GM21825 (cell line): ENCODE measurements at regions not wholly inside any gene's neighbourhood (a gene's known extent, or its start where the extent isn't known, plus 50 kb on each side); places are given as distances from the start of the nearest gene placed in this dataset.
"Not testable (repeated sequence)": the region's sequence is repeated elsewhere in the genome, so short reads cannot be mapped to it uniquely, and the experiment has no call there.

Experiments used
- ATAC-seq: cut with Tn5 transposase; IDR thresholded peaks from one replicate; pipeline ENCODE4 v1.9.1; 2021; ENCODE audit warnings: mild to moderate bottlenecking, moderate library complexity; ENCODE audit not compliant: unreplicated experiment

DNA sequence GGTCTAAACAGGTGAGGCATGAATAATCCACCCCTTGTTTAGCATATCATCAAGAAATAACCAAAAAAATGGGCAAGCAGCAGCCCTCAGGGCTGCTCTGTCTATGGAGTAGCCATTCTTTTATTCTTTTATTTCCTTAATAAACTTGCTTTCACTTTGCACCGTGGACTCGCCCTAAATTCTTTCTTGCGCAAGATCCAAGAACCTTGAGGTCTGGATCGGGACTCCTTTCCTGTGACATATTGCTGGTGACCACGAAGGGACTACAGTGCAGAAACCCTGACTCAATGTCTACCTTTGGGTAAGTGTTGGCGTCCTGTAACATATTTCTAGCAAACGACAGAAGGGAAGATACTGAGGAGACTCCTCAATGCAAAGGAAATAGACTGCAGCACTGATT is 1099.2 kb downstream of the FAM181B start:
- ATAC-seq: no peak

DNA sequence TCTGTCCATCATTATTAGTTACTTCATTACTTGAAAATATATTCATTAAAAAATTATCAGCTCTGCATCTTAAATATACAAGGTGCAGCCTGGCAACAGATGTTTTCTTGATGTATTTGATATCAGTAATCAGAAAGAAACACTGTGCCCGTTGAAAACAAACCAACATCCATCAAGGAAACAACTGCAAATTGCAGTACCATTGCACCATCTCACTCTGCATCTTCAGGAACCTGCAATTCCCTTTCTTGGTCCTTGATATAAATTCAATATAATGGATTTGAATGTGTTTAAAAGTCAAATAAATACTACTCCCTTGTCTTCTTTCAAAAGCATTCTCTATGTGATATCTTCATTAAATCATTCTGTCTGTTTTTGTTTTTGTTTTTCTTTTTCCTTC is 1131.2 kb downstream of the FAM181B start:
- ATAC-seq: no peak

DNA sequence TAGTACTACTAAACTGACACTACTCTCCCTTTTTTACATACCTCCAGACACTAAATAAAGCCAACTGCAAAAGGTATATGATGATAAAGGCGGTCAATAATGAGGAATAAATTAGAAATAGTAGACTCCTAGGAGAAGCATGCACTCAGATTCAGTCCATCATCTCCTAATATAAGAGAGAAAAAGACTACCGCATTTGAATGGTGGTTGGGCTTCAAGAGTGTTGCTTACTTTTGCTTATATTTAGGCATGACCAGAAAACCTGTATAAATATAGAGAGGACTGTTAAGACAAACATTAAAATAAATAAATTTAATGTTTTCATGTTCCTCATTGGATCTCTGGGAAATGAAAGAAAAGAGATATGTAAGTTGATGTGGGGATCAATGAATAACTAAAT is 1137.0 kb downstream of the FAM181B start:
- no peak for ATAC-seq

DNA sequence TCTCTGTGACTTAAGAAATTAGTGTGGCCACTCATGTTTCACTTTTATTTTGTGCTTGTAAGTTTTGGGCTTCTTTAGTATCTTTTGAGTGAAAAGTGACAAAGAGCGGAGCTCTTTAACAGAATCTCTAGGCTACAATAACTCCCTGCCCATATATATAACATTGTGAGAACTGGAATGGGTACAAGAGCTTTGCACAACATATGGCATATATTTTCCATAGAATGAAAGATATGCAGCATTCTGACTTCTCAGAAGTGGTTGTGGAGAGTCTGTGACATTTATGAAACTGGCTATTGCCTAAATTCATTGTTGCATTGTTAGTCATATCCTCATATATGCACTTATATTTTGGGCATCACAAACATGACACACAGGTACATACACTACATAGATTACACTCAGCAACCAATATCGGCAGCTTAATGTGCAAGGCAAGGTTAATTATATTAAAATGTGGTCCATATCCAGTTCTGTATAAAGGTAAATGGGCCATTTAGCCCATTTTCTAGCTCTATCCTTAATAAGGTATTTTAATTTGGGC is 1148.2 kb downstream of the FAM181B start:
- no peak for ATAC-seq

DNA sequence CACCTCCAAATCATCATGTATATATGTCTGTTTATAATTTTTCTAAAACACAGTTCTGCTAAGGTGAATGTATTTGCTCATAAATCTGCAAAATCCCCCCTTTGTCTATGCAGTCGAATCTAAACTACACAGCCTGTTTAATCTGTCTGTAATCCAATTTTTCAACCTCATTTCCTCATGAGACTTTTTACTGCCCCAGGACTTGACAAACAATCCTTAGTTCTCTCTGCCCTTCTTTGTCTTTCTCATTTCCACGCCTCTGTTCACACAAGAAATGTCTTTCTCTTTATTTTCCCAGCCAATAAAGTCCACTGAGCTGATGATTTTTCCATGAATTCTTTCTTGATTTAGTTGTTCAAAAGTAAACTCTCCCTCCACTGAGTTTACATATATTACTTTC is 1154.3 kb downstream of the FAM181B start:
- ATAC-seq: no peak

DNA sequence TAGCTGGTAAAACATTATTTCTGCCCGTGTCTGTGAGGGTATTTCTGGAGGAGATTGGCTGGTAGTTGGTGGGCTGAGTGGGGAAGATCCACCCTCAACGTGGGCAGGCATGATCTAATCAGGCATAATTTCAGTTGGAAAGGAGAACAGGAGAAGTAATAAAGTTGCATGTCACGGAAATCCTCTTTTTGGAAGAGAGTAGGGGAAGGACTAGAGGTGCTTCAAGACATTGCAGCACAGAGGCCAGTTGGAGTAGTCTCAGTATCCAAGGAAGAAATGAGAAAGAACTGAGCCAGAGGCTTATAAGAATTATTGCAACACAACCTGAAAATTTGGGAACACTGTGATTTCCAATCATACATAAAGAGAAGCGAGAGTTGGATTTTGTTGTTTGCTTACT is 1155.1 kb downstream of the FAM181B start:
- ATAC-seq: no peak

DNA sequence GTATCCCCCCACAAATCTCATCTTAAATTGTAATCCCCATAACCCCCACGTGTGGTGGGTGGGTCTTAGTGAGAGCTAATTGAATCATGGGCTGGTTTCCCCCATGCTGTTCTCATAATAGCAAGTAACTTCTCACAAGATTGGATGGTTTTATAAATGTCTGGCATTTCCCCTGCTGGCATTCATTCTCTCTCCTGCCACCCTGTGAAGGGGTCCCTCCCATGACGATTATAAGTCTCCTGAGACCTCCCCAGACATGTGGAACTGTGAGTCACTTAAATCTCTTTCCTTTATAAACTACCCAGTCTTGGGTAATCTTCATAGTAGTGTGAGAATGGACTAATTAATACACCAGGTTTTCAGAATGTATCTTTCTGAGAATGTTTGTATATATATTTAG is 1159.4 kb downstream of the FAM181B start:
- ATAC-seq: no peak

DNA sequence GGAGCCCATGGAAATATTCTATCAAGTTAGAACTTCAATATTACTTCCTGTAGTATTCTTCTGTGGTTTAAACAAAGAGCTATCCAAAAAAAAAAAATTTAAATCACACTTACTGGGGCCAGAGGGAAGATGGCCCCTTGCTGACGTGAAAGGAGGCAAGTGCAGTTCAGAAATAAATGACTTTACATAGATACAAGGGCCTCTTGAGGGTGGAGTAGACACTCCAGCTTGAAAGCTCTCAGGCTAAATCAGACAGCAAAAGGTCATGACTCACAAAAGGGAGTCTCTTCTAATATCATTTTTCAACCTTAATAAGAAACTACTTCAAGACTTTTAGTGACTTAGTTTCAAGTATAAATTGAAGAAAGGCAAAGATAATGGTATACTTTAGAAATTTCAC is 1160.3 kb downstream of the FAM181B start:
- no peak for ATAC-seq

DNA sequence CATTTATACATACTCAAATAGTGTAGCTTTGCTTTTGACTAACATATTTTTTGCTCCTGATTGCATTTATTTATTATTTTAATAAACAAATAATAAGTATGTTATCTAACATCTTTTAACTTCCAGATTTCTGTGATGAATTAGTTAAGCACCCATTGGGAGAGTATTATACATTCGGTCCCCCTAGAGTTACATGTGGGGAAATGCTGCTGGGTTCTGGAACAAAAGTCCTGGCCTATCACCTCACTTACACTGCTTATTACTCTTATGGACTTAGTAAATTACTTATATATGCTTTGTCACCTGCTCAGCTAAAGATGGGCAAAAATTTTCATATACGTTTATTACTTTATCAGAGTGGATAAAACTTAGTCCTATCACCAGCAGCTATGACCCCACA is 1163.0 kb downstream of the FAM181B start:
- ATAC-seq: no peak

DNA sequence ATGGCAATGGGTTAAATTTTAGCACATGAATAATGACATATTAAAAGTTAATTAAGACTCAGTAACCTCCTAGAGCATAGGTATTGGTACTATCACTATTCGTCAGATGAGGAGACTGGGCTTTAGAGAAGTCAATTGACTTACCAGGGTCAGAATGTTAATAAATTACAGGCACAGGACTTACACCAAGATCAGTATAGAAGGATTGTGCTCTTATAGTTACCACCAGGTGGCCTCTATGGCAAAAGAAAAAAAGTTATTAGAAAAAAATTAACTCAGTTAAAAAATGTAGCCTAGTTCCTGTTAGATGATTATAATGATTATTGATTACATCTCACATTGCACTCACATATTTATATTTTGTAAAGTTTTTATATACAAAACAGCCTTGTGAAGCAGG is 1163.7 kb downstream of the FAM181B start:
- ATAC-seq: no peak

DNA sequence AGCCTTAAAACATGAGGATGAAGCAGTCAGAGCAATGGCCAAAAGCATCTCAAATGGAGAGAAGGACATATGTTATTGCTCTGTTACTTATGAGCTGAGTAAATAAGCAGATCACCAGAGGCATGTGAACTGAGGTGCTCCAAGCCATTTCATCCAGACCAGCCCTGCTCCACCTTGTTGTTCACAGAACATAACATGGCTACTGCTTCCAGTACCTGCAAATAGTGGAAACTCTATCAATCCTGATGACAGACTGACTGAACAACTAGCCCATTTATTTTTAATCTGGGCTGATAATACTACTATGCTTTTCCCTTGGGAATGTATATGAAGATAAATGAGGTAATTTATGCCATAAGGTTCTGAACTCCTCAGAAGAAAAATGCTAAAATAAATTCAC is 1164.7 kb downstream of the FAM181B start:
- no peak for ATAC-seq

DNA sequence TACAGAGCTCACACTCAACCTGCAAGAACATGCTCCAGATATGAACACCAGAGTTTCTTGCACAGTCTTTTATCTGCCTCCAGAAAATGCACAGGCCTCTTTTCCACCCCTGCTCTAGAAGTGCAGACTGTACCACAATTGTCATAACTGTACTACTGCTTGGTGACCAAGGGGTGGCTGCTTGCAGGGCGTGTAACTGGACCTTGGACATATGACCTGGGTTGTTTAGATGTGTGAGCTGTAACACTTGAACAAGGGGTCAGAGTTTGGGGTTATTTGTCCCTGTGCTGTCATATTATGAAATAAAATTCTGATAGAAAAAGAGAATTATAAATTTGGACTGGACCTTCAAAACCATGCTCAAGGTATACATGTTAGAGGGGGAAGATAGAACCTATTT is 1185.5 kb downstream of the FAM181B start:
- ATAC-seq: no peak

DNA sequence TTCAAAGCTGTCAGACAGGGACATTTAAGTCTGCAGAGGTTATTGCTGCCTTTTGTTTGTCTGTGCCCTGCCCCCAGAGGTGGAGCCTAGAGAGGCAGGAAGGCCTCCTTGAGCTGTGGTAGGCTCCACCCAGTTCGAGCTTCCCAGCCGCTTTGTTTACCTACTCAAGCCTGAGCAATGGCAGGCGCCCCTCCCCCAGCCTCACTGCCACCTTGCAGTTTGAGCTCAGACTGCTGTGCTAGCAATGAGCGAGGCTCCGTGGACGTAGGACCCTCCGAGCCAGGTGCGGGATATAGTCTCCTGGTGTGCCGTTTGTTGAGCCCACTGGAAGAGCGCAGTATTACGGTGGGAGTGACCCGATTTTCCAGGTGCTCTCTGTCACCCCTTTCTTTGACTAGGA is 1193.9 kb downstream of the FAM181B start:
- ATAC-seq: not testable (repeated sequence)

DNA sequence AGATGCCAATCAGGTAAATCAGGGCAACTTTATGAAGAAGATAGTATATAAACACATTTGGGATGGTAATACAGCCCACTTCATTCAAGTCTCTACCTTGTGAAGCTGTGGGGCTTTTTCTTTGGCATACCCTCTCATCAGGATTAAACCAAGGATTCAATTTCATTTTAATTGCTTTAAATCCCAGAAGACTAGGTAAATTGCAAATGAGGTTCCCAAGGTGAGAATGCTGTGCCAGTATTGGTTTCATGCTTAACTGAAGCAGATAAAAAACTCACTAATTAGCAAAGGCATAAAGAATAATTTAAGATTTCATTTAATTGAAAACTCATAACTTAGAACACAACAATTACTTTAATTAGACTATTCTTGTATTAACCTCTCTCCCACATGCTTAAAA is 1218.1 kb downstream of the FAM181B start:
- ATAC-seq: no peak

DNA sequence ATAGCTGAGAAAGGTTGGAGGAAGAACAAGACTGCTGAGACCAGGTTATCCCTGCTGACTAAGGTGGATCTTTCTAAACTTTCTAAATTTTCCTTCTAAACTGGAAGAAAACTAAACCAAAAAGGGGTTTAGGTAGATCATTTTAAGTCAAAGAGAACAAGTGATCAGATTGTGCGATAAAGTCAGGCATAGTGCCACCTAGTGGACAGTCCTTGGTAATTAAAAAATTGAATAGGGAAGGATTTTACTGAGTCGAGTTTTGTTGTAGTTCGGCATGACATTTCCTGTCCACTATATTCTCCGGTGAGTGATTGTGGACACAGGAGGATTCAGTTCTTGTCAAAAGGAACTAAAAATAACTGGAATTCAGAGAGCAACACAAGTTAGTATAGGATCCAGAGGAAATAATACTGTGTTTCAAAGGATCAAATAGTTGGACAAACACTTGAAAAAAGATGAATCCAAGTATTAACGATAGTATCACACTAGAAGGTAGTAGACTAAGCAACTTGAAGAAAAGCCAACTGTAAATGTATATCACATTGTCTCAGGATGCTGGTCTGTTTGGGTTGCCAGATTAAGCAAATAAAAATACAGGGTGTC is 1236.4 kb downstream of the FAM181B start:
- ATAC-seq: no peak

DNA sequence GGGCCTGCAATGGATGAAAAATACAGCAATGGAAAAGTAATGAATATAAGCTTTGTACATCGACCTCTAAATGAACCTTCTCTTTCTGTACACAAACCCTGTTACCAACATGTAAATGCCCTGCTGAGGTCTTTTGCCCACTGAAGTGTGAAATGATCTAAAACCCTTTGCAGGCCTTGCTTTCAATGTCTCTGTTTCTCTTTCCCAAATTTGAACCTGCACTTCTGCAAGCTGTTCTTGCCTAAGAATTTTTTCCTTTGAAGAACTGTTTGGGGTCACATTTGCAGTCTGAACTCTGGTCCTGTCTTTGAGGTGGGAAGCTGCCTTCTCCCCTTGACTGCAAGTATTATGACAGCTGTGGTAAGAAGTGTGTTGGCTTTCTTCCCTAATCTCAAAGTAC is 1237.1 kb downstream of the FAM181B start:
- ATAC-seq: no peak

DNA sequence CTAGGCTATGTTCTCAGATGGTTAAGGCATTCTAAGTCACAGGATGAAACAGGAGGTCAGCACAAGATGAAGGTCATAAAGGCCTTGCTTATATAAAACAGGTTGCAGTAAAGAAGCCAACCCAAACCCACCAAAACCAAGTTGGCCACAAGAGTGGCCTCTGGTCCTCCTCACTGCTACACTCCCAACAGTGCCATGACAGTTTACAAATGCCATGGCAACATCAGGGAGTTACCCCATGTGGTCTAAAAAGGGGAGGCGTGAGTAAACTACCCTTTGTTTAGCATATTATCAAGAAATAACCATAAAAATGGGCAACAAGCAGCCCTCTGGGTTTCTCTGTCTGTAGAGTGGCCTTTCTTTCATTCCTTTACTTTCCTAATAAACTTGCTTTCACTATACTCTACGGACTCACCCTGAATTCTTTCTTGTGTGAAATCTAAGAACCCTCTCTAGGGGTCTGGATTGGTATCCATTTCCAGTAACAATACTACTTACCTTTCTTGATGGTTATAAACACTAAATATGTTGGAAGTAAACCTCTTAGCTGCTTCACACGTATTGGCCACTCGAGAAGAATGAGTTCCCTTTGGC is 1237.9 kb downstream of the FAM181B start:
- no peak for ATAC-seq

DNA sequence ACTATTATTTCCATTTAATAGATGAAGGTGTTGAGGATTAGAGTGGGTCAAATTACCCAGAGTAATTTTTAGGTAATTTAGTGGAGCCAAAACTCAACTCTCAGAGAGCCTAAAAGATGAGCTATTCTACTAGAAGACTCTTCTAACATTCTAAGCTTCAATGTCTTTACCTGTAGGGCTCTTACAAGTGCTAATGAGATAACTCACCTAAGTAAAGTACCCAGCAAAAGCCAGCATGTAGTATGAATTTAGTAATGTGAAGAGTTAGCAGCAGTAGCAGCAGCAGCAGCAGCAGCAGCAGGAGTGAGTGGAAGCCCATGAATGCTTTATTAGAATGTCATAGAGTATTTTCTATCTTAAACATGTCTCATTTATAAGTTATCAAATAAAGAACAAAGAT is 1239.2 kb downstream of the FAM181B start:
- ATAC-seq: no peak

DNA sequence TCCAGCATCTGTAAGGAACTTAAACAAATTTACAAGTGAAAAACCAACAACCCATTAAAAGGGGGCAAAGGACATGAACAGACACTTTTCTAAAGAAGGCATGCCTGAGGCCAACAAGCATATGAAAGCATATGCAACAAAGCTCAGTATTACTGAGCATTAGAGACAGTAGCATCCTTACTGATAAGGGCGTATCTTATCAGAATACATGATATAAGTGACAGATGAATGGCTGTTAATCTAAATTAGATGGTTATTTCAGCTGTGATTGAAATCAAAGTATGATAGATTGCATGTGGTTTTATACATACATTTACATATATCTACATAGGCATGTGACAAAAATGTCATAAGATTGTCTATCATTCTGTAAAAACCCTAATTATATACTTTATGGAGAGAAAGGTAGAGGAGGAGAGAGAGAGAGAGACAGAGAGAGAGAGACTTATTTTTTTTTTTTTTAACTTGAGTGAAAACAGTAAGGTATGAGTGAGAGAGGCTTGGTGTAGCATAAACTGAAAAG is 1240.7 kb downstream of the FAM181B start:
- no peak for ATAC-seq

DNA sequence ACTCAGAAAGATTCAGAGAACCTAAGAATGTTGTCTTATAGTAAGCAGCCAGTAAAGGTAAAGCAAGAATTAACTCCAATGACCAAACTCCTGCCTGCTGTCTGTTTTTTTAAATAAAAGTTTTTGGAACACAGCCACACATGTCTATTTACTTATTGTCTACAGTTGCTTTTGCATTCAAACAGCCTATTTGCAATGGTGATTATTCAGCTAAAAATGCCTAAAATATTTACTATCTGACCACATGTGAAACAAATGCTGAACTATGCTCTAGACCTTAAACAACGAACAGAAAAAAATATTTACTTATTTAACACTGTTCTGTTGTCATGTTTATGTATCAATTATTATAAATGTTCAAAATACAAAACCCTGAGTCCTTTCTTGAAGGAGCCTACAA is 1246.6 kb downstream of the FAM181B start:
- ATAC-seq: no peak

DNA sequence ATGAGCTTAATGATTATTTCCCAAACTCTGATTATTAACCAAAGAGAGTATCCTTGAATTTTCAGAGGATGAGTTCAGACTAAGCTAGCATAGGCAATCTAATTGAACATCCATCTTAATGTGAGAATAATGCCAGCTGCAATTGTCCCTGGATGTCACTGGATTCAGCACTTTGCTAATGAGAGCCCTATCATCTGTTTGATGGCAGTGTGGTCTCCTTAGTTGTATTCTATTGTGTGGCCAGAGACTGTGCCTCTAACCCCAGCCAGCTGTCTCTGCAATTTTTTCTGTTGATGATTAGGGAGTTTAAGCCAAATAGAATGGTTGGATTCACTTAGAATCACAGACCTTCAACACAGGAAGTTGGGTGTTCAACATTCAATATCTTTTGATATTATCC is 1249.5 kb downstream of the FAM181B start:
- ATAC-seq: no peak

DNA sequence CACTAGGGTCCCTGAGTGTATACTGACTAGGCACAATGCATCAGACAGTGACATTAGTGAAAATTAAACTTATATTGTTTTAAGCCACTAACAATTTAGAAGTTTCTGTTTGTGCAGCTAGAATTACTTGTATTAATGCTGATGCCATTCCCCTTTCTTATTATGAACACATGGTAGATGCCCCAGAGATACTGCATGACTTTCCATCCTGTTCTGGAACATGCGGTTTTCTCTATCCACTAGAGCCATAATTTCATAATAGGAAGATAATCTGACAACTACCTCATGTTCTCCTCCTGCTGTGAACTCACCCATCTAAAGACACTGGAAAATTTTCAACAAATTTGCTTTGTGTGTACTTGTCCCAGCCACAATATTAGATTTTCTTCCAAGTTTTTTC is 1256.4 kb downstream of the FAM181B start:
- no peak for ATAC-seq

DNA sequence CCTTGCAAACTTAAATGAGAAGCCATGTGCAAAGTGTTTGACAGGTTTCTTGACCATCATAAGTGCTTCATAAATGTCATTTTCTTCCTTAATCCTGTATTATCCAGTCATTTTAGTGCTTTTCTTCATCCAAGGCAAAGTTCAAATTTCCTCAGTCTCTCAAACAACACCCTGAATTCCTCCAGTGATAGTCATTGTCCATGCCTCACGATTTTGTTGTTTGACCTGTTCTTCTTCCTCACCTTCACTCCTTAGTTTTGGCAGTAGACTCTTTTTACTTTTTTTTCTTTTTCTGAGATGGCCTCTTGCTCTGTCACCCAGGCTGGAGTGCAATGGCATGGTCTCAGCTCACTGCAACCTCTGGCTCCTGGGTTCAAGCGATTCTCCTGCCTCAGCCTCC is 1257.3 kb downstream of the FAM181B start:
- no peak for ATAC-seq
